Prostate gland (tissue), 2 donors: ENCODE measurements at regions not wholly inside any gene's neighbourhood (a gene's known extent, or its start where the extent isn't known, plus 50 kb on each side); places are given as distances from the start of the nearest gene placed in this dataset.

Experiments
- DNase-seq: peaks from one replicate; pipeline ENCODE4 v3.0.0-alpha.2; 2019; ENCODE audit warnings: low spot score
- H3K27ac ChIP-seq, 2 donors: fragments of 200-600 bp; sonication (generic); 2 replicates each; pipeline ENCODE4 v1.5.1; 2017 to 2019
- H3K27me3 ChIP-seq: fragments of 200-600 bp; sonication (generic); replicated peaks from 2 replicates; pipeline ENCODE4 v1.5.1; 2019; ENCODE audit not compliant: insufficient read depth
- H3K36me3 ChIP-seq, 2 donors: fragments of 200-600 bp; sonication (generic); 1 replicate in 1 of 2; 2 replicates in 1 of 2; pipeline versions ENCODE4 v1.5.1 to v1.8.1; 2017 to 2019
- H3K4me1 ChIP-seq: fragments of 200-600 bp; sonication (generic); replicated peaks from 2 replicates; pipeline ENCODE4 v1.5.1; 2019
- H3K4me3 ChIP-seq, 2 donors: fragments of 200-600 bp; sonication (generic); 2 replicates each; pipeline ENCODE4 v1.5.1; 2017 to 2019
- H3K9me3 ChIP-seq: fragments of 200-600 bp; sonication (generic); 2 replicates; pipeline ENCODE4 v1.5.1; 2017
- CTCF ChIP-seq, 4 experiments: fragments of 200-600 bp in 2 of 4; fragments of 450-650 bp in 2 of 4; sonication (generic) in 2 of 4; IDR thresholded peaks; 1 replicate in 3 of 4; 2 replicates in 1 of 4; pipeline ENCODE4 v1.5.1; 2016 to 2019; ENCODE audit warnings: antibody characterized with exemption in 4 of 4, mild to moderate bottlenecking in 2 of 4, moderate library complexity in 2 of 4
- POLR2A ChIP-seq: fragments of 450-650 bp; IDR thresholded peaks from one replicate; pipeline ENCODE4 v1.6.1; 2016; ENCODE audit warnings: antibody characterized with exemption, mild to moderate bottlenecking
- POLR2AphosphoS5 ChIP-seq: sonication (generic); formaldehyde crosslinking; IDR thresholded peaks from one replicate; pipeline ENCODE4 v1.6.1; 2017; ENCODE audit warnings: antibody characterized with exemption
- WGBS: methylation state at CpG from one replicate; pipeline ENCODE4 v1.1.5; 2018; 5-methylcytosine and 5-hydroxymethylcytosine counted together
- intact Hi-C: fragments of 100-400 bp; cut with DNase I; formaldehyde crosslinking; loops from one replicate; pipeline ENCODE4 v1.14.2; 2022

- intact Hi-C loops, result no loop called here
- WGBS, result 59% methylated on average over 2 of the region's 2 CpGs
- H3K4me1 ChIP-seq, result no peaks in the 10 kb centered on the region
- no peak overlapping the region for H3K4me3 ChIP-seq
- no peaks in the 10 kb centered on the region for H3K27me3 ChIP-seq
- H3K9me3 ChIP-seq, result no peaks in the 10 kb centered on the region
- no peak for TF ChIP-seq POLR2AphosphoS5
- TF ChIP-seq CTCF (IDR thresholded peaks at IDR 0.05), result no peak
- TF ChIP-seq POLR2A, result no peak
- no peaks in the 10 kb centered on the region for H3K36me3 ChIP-seq
- H3K27ac ChIP-seq, result no peak overlapping the region
- no peak for DNase-seq
These were observed 511.3 kb downstream of the ARL4A start for GRCh38 chr7:13198727-13199126.

DNA sequence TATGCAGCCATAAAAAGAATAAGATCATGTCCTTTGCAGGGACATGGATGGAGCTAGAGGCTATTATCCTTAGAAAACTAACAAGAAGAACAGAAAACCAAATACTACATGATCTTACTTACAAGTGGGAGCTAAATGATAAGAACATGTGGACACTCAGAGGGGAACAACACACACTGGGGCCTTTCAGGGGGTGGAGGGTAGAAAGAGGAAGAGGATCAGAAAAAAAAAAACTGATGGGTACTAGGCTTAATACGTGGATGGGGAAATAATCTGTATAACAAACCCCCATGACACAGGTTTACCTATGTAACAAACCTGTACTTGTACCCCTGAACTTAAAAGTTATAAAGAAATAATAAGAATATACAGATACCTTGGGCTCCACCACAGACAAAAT, 514.2 kb downstream of the ARL4A start:
- no peaks in the 10 kb centered on the region for H3K36me3 ChIP-seq
- no peak overlapping the region for H3K27ac ChIP-seq
- TF ChIP-seq POLR2A (no peak), POLR2AphosphoS5 (no peak), CTCF (IDR thresholded peaks at IDR 0.05) (no peak)
- 82% methylated on average over 1 of the region's 1 CpG for WGBS
- H3K4me3 ChIP-seq, result no peak overlapping the region
- no peaks in the 10 kb centered on the region for H3K4me1 ChIP-seq
- no peaks in the 10 kb centered on the region for H3K27me3 ChIP-seq
- DNase-seq, result no peak
- intact Hi-C loops, result no loop called here
- no peaks in the 10 kb centered on the region for H3K9me3 ChIP-seq

- no peaks in the 10 kb centered on the region for H3K27me3 ChIP-seq
- no peak overlapping the region for H3K4me3 ChIP-seq
- intact Hi-C loops, result no loop called here
- H3K27ac ChIP-seq, result no peak overlapping the region
- TF ChIP-seq POLR2A (no peak), POLR2AphosphoS5 (no peak), CTCF (IDR thresholded peaks at IDR 0.05) (no peak)
- H3K4me1 ChIP-seq, result no peaks in the 10 kb centered on the region
- WGBS, result 8% methylated on average over 1 of the region's 1 CpG
- no peak for DNase-seq
- no peaks in the 10 kb centered on the region for H3K36me3 ChIP-seq
- H3K9me3 ChIP-seq, result no peaks in the 10 kb centered on the region
These were observed 530.3 kb downstream of the ARL4A start for GRCh38 chr7:13217768-13218167.

DNA sequence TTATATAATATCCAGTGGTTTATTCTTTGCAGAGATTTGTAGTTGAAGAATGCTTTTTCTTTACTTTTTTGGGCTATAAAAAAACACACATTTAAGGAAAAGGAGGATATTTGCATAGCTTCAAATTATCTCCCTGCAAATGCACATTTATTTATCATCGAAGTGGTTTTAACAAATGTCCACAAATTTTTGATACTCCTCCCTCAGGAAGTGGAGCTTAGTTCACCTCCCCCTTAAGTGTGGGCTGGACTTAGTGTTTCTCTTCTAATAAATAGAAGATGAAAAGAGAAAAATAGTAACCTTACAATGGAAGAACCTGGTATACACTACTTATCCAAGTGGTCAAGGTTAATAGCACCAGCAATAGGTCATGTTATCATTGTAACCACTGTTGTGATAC, 537.6 kb downstream of the ARL4A start:
- no peak for TF ChIP-seq CTCF (IDR thresholded peaks at IDR 0.05)
- TF ChIP-seq POLR2AphosphoS5, result no peak
- no peak for TF ChIP-seq POLR2A
- intact Hi-C loops, result no loop called here

GRCh38 chr7:13226385-13226784, 539.0 kb downstream of the ARL4A start:
- no peak overlapping the region for H3K4me3 ChIP-seq
- no peaks in the 10 kb centered on the region for H3K9me3 ChIP-seq
- H3K27ac ChIP-seq, result no peak overlapping the region
- no peaks in the 10 kb centered on the region for H3K36me3 ChIP-seq
- DNase-seq, result no peak
- no peaks in the 10 kb centered on the region for H3K4me1 ChIP-seq
- 91% methylated on average over 4 of the region's 4 CpGs for WGBS
- TF ChIP-seq POLR2AphosphoS5 (no peak), POLR2A (no peak), CTCF (IDR thresholded peaks at IDR 0.05) (no peak)
- intact Hi-C loops, result no loop called here
- no peaks in the 10 kb centered on the region for H3K27me3 ChIP-seq

More for the DNA sequence above, 537.6 kb downstream of the ARL4A start:
- Histone ChIP-seq H3K4me1 (no peaks in the 10 kb centered on the region), H3K27me3 (no peaks in the 10 kb centered on the region), H3K9me3 (no peaks in the 10 kb centered on the region), H3K27ac (no peak overlapping the region), H3K4me3 (no peak overlapping the region), H3K36me3 (no peaks in the 10 kb centered on the region)
- DNase-seq, result no peak
- WGBS, result 38% methylated on average over 1 of the region's 1 CpG
